ENCODE measurements at regions not wholly inside any gene's neighbourhood (a gene's known extent, or its start where the extent isn't known, plus 50 kb on each side); places are given as distances from the start of the nearest gene placed in this dataset.

DNA sequence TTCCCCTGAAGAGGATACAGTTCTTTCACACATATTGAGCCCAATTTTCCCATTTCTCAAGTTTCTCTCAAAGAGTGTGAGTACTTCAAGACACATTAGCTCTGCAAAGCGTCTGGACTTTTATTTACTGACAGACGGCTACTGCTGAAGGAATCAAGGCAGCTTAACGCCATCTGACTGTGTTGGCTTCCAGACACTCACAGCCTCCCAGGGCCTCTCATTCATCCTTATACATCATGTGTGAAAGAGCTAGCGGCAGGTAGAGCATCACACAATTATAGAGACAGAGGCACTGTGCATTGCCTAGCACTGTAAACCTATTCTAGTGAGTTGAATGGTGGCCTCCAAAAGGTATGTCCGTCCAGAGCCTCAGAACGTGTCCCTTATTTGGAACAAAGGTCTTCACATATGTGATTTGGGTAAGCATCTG lies 284.1 kb upstream of the STT3B start:
- intact Hi-C loops (cut with micrococcal nuclease) (no loop called here), dilution Hi-C loops (cut with MboI; ENCODE audit: extremely low pct_ligation_motif_present, low sequenced_read_pairs) (no loop called here)
- Histone ChIP-seq H3K27ac (ENCODE audit: insufficient read depth, low read depth, low read length) (no peak overlapping the region), H3K4me1 (ENCODE audit: control insufficient read depth, extremely low read depth, insufficient read depth, low read length) (no peaks in the 10 kb centered on the region), H4K20me1 (replicated peaks; ENCODE audit: control insufficient read depth, extremely low read depth, insufficient read depth, low read length) (no peaks in the 10 kb centered on the region), H3K4me2 (ENCODE audit: insufficient read depth, low read length) (no peak overlapping the region), H3K9ac (replicated peaks; ENCODE audit: extremely low read depth, insufficient read depth, low read length) (no peak overlapping the region), H3K4me3 (replicated peaks in 1 of 3; ENCODE audit: insufficient read depth in 1 of 3, low read depth in 1 of 3, low read length in 3 of 3) (no peak overlapping the region), H2AFZ (ENCODE audit: low read depth, low read length) (no peak overlapping the region), H3K27me3 (ENCODE audit: control insufficient read depth in 2 of 2, insufficient read depth in 2 of 2, low read length in 2 of 2) (no peaks in the 10 kb centered on the region), H3K9me3 (replicated peaks; ENCODE audit: control insufficient read depth, insufficient read depth, low read length) (no peaks in the 10 kb centered on the region), H3K79me2 (ENCODE audit: control insufficient read depth, insufficient read depth, low read length) (no peaks in the 10 kb centered on the region), H3K36me3 (ENCODE audit: control insufficient read depth in 2 of 2, extremely low read depth in 1 of 2, insufficient read depth in 2 of 2, low read length in 2 of 2) (no peaks in the 10 kb centered on the region), H3K9me1 (replicated peaks; ENCODE audit: control insufficient read depth, extremely low read depth, insufficient read depth, low read length) (no peaks in the 10 kb centered on the region)
- DNase-seq (ENCODE audit: low read depth, low spot score) (no peak), FAIRE-seq (no peak)
- CTCF ChIA-PET = no interaction called here
- BruUV-seq (replicated peaks) = no TSS peak
- TF ChIP-seq EZH2 (IDR thresholded peaks at IDR 0.05; ENCODE audit: borderline replicate concordance, low read depth, low read length, severe bottlenecking) = no peak
- TF ChIP-seq MYC (IDR thresholded peaks at IDR 0.05; ENCODE audit: low read depth, low read length) = no peak
- no peak for TF ChIP-seq POLR2A (IDR thresholded peaks at IDR 0.05; ENCODE audit: low read depth, low read length)
- no peak for TF ChIP-seq JUN (IDR thresholded peaks at IDR 0.05; ENCODE audit: borderline replicate concordance, insufficient read depth, insufficient read length, low read depth)
- TF ChIP-seq POLR2AphosphoS5 (IDR thresholded peaks at IDR 0.05; ENCODE audit: insufficient read depth, low read depth, low read length) = no peak
- TF ChIP-seq GATA2 (IDR thresholded peaks at IDR 0.05; ENCODE audit: insufficient read depth, insufficient read length, low read depth, low read length) = no peak
- TF ChIP-seq, protein P1, sequence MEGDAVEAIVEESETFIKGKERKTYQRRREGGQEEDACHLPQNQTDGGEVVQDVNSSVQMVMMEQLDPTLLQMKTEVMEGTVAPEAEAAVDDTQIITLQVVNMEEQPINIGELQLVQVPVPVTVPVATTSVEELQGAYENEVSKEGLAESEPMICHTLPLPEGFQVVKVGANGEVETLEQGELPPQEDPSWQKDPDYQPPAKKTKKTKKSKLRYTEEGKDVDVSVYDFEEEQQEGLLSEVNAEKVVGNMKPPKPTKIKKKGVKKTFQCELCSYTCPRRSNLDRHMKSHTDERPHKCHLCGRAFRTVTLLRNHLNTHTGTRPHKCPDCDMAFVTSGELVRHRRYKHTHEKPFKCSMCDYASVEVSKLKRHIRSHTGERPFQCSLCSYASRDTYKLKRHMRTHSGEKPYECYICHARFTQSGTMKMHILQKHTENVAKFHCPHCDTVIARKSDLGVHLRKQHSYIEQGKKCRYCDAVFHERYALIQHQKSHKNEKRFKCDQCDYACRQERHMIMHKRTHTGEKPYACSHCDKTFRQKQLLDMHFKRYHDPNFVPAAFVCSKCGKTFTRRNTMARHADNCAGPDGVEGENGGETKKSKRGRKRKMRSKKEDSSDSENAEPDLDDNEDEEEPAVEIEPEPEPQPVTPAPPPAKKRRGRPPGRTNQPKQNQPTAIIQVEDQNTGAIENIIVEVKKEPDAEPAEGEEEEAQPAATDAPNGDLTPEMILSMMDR (IDR thresholded peaks at IDR 0.05; ENCODE audit: extremely low read depth in 1 of 2, insufficient read depth in 1 of 2, low read depth in 1 of 2, low read length in 2 of 2) = no peak
- TF ChIP-seq FOS (IDR thresholded peaks at IDR 0.05; ENCODE audit: borderline replicate concordance, insufficient read depth, low read length) = no peak
- TF ChIP-seq, protein P2, sequence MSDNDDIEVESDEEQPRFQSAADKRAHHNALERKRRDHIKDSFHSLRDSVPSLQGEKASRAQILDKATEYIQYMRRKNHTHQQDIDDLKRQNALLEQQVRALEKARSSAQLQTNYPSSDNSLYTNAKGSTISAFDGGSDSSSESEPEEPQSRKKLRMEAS (IDR thresholded peaks at IDR 0.05; ENCODE audit: insufficient read depth, insufficient read length) = no peak
- POLR2A ChIA-PET = no interaction called here

All from endothelial cell of umbilical vein (primary cell).